HepG2 (cell line): ENCODE measurements at regions not wholly inside any gene's neighbourhood (a gene's known extent, or its start where the extent isn't known, plus 50 kb on each side); places are given as distances from the start of the nearest gene placed in this dataset.

ENCODE experiments used
- GZF1 ChIP-seq: sonication (generic); formaldehyde crosslinking; IDR thresholded peaks from 2 replicates; pipeline ENCODE4 v1.5.1; 2020; ENCODE audit warnings: mild to moderate bottlenecking, missing genetic modification reagents
- HMGA1 ChIP-seq: sonication (generic); formaldehyde crosslinking; conservative IDR thresholded peaks from 2 replicates; pipeline ENCODE4 v1.4.0; 2020; ENCODE audit warnings: missing genetic modification reagents
- KAT8 ChIP-seq: IDR thresholded peaks from 2 replicates; pipeline ENCODE4 v1.6.1; 2016; ENCODE audit warnings: missing genetic modification reagents, missing compliant biosample characterization
- RBAK ChIP-seq: sonication (generic); formaldehyde crosslinking; IDR thresholded peaks from 2 replicates; pipeline ENCODE4 v1.5.1; 2020; ENCODE audit warnings: mild to moderate bottlenecking, missing genetic modification reagents
- SRY ChIP-seq: sonication (generic); formaldehyde crosslinking; IDR thresholded peaks from 2 replicates; pipeline ENCODE4 v1.8.0; 2022; ENCODE audit warnings: mild to moderate bottlenecking, missing genetic modification reagents
- TCF7 ChIP-seq: sonication (generic); IDR thresholded peaks from 2 replicates; pipeline ENCODE4 v1.6.1; 2016; ENCODE audit warnings: antibody characterized with exemption, low read depth
- TEAD2 ChIP-seq: sonication (generic); formaldehyde crosslinking; IDR thresholded peaks from 2 replicates; pipeline ENCODE4 v1.9.0; 2021; ENCODE audit warnings: missing genetic modification reagents
- U2AF2 ChIP-seq: fragments of 200-400 bp; formaldehyde crosslinking; IDR thresholded peaks from 2 replicates; pipeline ENCODE4 v1.6.1; 2017; ENCODE audit warnings: low read depth, mild to moderate bottlenecking, low read length
- ZBTB42 ChIP-seq: sonication (generic); formaldehyde crosslinking; IDR thresholded peaks from 2 replicates; pipeline ENCODE4 v1.5.0; 2020; ENCODE audit warnings: mild to moderate bottlenecking, missing genetic modification reagents
- ZNF550 ChIP-seq: sonication (generic); formaldehyde crosslinking; IDR thresholded peaks from 2 replicates; pipeline ENCODE4 v1.4.0; 2020; ENCODE audit warnings: mild to moderate bottlenecking, missing genetic modification reagents, borderline replicate concordance
- ZNF572 ChIP-seq: sonication (generic); formaldehyde crosslinking; IDR thresholded peaks from 2 replicates; pipeline ENCODE4 v1.5.1; 2020; ENCODE audit warnings: mild to moderate bottlenecking, missing genetic modification reagents
- ZNF644 ChIP-seq: IDR thresholded peaks from 2 replicates; pipeline ENCODE4 v1.6.1; 2016; ENCODE audit warnings: low read depth
- ZNF713 ChIP-seq: sonication (generic); formaldehyde crosslinking; IDR thresholded peaks from 2 replicates; pipeline ENCODE4 v1.4.0; 2020; ENCODE audit warnings: mild to moderate bottlenecking, missing genetic modification reagents
- TF ChIP-seq, protein P1 (sequence below): sonication (generic); formaldehyde crosslinking; IDR thresholded peaks from 2 replicates; pipeline ENCODE4 v1.4.0; 2020; ENCODE audit warnings: mild to moderate bottlenecking, missing genetic modification reagents
- TF ChIP-seq, protein P2 (sequence below): sonication (generic); formaldehyde crosslinking; IDR thresholded peaks from 2 replicates; pipeline ENCODE4 v1.8.0; 2022; ENCODE audit warnings: missing genetic modification reagents, mild to moderate bottlenecking, moderate library complexity, borderline replicate concordance
- TF ChIP-seq, protein P3 (sequence below): conservative IDR thresholded peaks from 2 replicates; pipeline ENCODE4 v1.6.1; 2018; ENCODE audit warnings: missing genetic modification reagents
- TF ChIP-seq, protein P4 (sequence below), 2 experiments: sonication (generic) in 1 of 2; formaldehyde crosslinking in 1 of 2; IDR thresholded peaks; 2 replicates each; pipeline versions ENCODE4 v1.4.0 to v1.6.1; 2018 to 2020; ENCODE audit warnings: missing genetic modification reagents in 2 of 2, borderline replicate concordance in 1 of 2, low read depth in 1 of 2, mild to moderate bottlenecking in 1 of 2, missing biosample characterization in 1 of 2
- TF ChIP-seq, protein P5 (sequence below): IDR thresholded peaks from 2 replicates; pipeline ENCODE4 v1.6.1; 2016
- TF ChIP-seq, protein P6 (sequence below): sonication (generic); formaldehyde crosslinking; IDR thresholded peaks from 2 replicates; pipeline ENCODE4 v1.5.0; 2020; ENCODE audit warnings: missing genetic modification reagents
- TF ChIP-seq, protein P7 (sequence below): sonication (generic); formaldehyde crosslinking; IDR thresholded peaks from 2 replicates; pipeline ENCODE4 v1.4.0; 2020; ENCODE audit warnings: missing genetic modification reagents

DNA sequence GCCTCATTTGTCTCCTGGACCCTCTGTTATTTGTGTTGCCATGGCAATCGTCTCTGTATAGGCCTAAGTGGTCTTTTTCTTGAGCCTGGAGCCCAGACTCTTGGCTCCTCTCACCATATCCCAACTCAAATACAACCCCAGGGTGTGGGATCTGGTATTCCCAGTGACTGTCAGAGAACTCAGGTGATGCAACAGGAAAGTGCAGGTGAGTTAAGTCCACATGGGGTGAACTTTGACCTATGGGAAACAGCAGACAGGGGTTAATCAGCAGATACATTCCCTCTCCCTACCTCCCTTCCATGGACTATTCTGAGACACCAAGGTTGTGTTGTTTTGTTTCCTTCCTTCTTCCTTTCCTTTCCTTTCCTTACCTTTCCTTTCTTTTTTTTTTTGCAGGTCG, 130.9 kb upstream of the RPS6KA3 start (continued):
- TF ChIP-seq, protein P1, sequence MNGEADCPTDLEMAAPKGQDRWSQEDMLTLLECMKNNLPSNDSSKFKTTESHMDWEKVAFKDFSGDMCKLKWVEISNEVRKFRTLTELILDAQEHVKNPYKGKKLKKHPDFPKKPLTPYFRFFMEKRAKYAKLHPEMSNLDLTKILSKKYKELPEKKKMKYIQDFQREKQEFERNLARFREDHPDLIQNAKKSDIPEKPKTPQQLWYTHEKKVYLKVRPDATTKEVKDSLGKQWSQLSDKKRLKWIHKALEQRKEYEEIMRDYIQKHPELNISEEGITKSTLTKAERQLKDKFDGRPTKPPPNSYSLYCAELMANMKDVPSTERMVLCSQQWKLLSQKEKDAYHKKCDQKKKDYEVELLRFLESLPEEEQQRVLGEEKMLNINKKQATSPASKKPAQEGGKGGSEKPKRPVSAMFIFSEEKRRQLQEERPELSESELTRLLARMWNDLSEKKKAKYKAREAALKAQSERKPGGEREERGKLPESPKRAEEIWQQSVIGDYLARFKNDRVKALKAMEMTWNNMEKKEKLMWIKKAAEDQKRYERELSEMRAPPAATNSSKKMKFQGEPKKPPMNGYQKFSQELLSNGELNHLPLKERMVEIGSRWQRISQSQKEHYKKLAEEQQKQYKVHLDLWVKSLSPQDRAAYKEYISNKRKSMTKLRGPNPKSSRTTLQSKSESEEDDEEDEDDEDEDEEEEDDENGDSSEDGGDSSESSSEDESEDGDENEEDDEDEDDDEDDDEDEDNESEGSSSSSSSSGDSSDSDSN (CRISPR knock-in tag), result no peak
- no peak for TF ChIP-seq HMGA1
- TF ChIP-seq ZNF713, result no peak
- no peak for TF ChIP-seq SRY (CRISPR knock-in tag)
- TF ChIP-seq, protein P2, sequence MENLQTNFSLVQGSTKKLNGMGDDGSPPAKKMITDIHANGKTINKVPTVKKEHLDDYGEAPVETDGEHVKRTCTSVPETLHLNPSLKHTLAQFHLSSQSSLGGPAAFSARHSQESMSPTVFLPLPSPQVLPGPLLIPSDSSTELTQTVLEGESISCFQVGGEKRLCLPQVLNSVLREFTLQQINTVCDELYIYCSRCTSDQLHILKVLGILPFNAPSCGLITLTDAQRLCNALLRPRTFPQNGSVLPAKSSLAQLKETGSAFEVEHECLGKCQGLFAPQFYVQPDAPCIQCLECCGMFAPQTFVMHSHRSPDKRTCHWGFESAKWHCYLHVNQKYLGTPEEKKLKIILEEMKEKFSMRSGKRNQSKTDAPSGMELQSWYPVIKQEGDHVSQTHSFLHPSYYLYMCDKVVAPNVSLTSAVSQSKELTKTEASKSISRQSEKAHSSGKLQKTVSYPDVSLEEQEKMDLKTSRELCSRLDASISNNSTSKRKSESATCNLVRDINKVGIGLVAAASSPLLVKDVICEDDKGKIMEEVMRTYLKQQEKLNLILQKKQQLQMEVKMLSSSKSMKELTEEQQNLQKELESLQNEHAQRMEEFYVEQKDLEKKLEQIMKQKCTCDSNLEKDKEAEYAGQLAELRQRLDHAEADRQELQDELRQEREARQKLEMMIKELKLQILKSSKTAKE (CRISPR knock-in tag), result no peak
- TF ChIP-seq TCF7, result no peak
- TF ChIP-seq, protein P3, sequence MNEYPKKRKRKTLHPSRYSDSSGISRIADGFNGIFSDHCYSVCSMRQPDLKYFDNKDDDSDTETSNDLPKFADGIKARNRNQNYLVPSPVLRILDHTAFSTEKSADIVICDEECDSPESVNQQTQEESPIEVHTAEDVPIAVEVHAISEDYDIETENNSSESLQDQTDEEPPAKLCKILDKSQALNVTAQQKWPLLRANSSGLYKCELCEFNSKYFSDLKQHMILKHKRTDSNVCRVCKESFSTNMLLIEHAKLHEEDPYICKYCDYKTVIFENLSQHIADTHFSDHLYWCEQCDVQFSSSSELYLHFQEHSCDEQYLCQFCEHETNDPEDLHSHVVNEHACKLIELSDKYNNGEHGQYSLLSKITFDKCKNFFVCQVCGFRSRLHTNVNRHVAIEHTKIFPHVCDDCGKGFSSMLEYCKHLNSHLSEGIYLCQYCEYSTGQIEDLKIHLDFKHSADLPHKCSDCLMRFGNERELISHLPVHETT (CRISPR knock-in tag), result no peak
- TF ChIP-seq ZBTB42 (CRISPR knock-in tag), result no peak
- peak; percentile 35; the same call in 1 of the 2 replicates for TF ChIP-seq KAT8 (CRISPR knock-in tag)
- no peak for TF ChIP-seq ZNF550 (CRISPR knock-in tag)
- TF ChIP-seq, protein P4, sequence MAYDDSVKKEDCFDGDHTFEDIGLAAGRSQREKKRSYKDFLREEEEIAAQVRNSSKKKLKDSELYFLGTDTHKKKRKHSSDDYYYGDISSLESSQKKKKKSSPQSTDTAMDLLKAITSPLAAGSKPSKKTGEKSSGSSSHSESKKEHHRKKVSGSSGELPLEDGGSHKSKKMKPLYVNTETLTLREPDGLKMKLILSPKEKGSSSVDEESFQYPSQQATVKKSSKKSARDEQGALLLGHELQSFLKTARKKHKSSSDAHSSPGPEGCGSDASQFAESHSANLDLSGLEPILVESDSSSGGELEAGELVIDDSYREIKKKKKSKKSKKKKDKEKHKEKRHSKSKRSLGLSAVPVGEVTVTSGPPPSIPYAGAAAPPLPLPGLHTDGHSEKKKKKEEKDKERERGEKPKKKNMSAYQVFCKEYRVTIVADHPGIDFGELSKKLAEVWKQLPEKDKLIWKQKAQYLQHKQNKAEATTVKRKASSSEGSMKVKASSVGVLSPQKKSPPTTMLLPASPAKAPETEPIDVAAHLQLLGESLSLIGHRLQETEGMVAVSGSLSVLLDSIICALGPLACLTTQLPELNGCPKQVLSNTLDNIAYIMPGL (CRISPR knock-in tag; IDR thresholded peaks at IDR 0.05; ENCODE audit: borderline replicate concordance in 1 of 2, low read depth in 1 of 2), result no peak
- no peak for TF ChIP-seq ZNF572
- no peak for TF ChIP-seq U2AF2
- TF ChIP-seq, protein P5, sequence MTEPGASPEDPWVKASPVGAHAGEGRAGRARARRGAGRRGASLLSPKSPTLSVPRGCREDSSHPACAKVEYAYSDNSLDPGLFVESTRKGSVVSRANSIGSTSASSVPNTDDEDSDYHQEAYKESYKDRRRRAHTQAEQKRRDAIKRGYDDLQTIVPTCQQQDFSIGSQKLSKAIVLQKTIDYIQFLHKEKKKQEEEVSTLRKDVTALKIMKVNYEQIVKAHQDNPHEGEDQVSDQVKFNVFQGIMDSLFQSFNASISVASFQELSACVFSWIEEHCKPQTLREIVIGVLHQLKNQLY (CRISPR knock-in tag), result no peak
- no peak for TF ChIP-seq RBAK (CRISPR knock-in tag)
- TF ChIP-seq, protein P6, sequence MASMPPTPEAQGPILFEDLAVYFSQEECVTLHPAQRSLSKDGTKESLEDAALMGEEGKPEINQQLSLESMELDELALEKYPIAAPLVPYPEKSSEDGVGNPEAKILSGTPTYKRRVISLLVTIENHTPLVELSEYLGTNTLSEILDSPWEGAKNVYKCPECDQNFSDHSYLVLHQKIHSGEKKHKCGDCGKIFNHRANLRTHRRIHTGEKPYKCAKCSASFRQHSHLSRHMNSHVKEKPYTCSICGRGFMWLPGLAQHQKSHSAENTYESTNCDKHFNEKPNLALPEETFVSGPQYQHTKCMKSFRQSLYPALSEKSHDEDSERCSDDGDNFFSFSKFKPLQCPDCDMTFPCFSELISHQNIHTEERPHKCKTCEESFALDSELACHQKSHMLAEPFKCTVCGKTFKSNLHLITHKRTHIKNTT (CRISPR knock-in tag), result no peak
- TF ChIP-seq, protein P7, sequence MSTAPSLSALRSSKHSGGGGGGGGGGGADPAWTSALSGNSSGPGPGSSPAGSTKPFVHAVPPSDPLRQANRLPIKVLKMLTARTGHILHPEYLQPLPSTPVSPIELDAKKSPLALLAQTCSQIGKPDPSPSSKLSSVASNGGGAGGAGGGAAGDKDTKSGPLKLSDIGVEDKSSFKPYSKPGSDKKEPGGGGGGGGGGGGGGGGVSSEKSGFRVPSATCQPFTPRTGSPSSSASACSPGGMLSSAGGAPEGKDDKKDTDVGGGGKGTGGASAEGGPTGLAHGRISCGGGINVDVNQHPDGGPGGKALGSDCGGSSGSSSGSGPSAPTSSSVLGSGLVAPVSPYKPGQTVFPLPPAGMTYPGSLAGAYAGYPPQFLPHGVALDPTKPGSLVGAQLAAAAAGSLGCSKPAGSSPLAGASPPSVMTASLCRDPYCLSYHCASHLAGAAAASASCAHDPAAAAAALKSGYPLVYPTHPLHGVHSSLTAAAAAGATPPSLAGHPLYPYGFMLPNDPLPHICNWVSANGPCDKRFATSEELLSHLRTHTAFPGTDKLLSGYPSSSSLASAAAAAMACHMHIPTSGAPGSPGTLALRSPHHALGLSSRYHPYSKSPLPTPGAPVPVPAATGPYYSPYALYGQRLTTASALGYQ (CRISPR knock-in tag), result no peak
- TF ChIP-seq GZF1 (CRISPR knock-in tag), result no peak
- no peak for TF ChIP-seq TEAD2 (CRISPR knock-in tag)
- peak; percentile 83; the same call in 1 of the 2 replicates for TF ChIP-seq ZNF644 (CRISPR knock-in tag)
